NCI-H460 (cell line): ENCODE measurements at regions not wholly inside any gene's neighbourhood (a gene's known extent, or its start where the extent isn't known, plus 50 kb on each side); places are given as distances from the start of the nearest gene placed in this dataset.
"Not testable (repeated sequence)": the region's sequence is repeated elsewhere in the genome, so short reads cannot be mapped to it uniquely, and the experiment has no call there.

ENCODE experiments used
- DNase-seq: peaks from one replicate; pipeline ENCODE4 v3.0.0-alpha.2; 2016; ENCODE audit warnings: low read depth; ENCODE audit errors: extremely low read depth

DNA sequence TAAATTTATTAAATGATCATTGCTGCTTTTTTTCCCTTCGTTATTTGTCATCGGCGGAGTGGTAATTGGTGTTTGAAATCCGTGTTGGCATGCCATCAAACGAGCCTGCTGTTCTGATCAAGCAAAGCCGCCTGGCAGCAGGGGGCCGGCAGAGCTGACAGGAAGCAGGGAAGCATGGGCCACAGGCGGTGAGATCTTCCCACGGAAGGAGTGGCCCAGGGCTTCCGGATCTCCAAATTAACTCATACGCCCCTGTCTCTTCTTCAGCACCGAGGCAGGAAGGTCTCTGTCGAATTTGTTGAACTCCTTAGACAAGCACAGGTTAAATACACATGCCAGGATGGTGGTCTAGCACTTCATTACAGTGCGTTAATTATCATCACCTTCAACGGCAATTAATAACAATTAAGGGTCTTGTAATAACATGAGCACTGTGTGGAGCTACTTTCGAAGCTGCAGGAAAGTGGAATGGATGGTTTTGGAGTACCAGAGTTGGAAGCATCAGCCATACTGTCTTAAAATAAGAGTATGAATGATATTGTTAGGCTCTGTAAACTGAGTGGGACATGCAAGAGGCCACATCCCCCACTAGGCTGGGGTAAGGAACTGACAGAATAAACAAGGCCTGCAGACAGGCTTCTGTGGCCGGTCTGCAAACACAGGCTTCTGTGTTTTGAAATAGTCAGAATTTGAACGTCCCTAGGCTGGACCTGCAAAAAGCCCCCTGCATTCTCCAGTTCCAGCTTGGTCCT lies 199.4 kb upstream of the DAB1 start:
- DNase-seq, result no peak

DNA sequence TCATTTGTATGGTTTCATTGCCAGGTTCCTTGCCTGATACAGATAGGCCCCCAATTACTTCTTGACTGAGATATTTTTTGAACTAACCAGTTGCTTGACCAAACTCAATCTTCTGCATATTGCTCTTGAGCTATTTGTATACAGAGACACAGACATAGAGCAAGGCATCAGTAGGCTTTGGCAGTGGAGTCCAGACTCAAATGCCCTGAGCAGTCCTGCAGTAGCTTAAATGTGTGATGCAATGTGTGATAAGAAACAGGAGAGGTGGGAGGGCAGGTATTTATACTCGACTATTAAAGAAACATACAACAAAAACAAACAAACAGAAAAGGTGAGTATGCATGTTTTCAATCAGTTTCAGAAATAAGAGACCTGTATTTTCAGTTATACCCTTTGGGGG lies 197.9 kb upstream of the DAB1 start:
- DNase-seq, result no peak

DNA sequence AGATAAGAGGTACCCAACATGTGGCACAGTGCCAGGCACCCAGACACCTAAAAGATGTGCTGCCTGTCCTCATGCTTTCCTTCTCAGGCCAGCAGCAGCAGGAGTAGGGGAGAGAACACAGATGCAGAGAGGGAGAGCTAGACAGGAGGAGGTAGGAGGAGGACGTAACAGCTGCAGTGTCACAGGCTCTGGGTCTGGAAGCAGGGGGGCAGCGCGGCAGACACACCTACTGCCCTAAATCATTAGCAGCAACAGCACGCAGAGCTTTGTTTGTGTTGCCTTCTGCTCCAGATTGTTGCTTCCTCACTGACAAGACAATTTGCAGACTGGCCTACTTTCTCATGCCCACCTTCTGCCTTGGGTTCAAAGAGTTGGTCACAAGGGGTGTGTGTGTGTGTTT lies 196.7 kb upstream of the DAB1 start:
- no peak for DNase-seq

DNA sequence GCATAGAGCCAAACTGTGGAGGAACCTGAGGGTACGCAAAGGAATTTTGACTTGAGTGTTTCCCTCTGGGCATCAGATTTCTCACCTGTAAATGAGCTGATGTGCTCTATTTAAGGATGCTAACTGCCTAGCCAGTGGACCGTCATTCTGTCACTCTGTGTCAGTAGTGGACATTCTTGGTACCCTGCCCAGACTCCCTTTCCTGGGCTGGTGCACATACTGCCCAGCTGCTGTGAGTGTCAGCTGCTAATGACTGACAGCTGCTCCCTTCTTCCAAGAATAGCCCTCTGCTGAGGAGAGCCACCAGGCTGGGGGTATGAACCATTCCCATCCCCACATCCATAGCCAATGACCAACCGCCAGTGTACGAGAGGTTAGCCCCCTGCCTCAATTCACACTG lies 193.1 kb upstream of the DAB1 start:
- DNase-seq, result no peak

DNA sequence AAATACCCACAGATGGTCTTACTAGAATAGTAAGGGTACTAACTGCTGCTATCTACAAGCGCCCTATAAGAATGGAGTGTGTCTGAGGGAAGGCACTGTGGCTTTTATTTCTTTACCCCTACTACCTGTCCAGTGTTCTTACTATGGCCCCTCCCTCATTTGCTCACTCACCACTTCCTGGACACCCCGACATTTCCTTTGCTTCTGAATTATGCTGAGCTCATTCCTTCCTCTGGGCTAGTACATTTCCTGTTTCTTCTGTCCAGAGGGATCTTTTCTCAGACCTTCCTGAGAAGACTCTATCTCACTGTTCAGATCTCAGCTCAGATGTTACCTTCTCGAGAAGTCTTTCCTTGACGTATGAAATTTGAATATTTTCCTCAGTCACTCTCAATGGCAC lies 192.1 kb upstream of the DAB1 start:
- no peak for DNase-seq

DNA sequence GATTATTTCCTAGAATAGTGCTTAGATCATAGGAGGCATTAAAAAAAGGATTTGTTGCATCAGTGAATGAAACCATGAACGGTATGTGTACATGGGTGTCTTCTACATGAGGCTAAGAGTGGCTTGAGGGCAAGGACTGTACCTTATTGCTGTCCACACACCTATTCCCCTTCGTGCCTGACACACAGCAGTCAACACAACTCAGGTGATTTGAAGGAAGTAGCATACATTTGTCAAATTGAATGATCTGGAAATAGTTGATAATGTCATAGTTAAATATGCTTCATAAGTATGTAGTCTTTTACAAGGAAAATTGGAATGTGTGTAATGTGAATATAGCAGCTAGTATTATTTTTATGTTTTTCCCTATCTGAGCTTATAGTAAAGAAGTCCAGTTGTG lies 189.0 kb upstream of the DAB1 start:
- DNase-seq, result no peak

DNA sequence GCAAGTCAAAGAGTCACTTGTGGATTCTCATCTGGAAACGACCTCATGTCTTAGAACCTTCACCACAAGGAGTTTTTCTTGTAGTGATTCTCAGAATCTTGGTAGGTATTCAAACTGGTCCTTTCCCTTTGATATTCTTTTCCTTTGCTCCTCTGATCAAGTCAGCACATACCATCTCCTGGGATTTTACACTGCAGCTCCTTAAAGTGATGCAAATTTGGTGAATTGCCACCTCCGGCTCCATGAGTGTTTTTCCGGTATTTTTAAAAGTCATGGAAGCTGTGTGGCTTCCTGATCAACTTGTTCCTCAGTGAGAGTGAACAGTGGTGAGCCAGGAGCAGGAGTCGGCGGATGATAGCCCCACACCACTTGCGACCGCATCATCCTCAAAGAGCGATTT lies 182.1 kb upstream of the DAB1 start:
- DNase-seq, result no peak

DNA sequence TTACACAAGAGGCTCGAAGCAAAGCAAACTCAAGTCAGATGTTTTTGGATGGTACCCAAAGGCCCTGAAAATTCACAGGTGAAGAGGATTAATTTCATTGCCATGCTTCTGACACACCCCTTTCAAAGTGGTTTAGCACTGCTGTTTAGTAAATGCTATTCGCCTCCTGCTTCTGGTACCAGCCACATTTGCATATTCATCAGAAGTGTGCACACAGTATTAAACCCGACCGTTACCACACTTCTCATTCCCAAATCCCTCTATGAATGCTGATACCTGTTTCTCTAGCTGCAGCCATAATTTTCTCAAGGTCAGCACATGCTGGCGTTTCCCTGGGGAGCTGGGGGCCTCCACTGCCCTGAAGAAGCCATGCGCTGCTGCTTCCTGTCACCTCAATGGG lies 179.8 kb upstream of the DAB1 start:
- DNase-seq, result no peak

DNA sequence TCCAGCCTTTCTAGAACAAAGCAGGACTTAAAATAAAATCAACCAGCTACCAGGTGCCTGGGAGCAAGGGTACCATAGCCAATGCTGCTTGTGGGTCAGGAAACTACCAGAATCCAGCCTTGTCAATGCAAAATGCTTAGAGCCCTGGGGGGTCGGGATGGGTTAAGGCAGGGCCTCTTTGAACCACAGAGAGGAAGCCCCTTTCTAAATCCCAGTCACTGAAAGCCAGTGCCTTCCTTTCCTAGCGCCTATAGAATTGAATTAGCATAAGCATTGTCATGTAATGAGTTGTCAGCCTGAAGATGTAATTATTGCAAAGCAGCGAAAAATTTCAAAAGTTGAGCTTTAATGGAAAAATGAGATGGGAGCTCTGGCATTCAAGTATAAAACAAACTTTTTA lies 176.6 kb upstream of the DAB1 start:
- DNase-seq, result no peak

DNA sequence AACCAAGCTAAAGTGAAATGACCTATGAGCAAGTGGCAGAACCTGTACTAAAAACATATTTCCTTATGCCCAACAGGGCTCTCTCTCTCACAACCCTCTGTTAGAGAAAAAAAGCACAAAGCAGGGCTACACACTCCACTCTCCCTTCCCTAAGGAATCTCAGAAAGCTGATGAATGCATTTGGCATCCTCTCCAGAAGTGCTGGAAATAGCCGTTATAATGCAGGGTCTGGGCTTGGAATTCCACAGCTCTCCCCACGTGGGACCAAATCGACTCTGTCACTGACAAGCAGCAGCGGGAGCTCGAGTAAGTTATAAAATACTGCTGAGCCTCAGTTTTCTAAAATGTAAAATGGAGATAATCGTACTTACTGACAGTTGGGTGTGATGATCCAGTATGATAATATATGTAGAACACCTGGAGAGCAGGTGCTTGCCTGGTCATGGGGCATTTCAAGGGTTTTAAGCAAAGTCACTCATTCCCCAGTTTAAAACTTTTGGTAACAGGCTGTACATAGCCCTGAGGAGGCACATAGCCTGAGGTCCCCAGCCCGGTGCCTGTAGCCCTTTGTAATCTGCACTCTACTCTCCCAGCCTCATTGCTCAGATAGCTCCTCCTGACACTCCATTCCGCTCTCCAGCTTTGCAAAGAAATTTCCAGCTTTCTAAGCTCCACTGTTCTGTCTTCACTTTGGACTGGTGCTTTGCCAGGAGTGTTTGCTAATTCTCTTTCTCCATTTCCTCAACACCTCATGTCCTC lies 175.6 kb upstream of the DAB1 start:
- no peak for DNase-seq

DNA sequence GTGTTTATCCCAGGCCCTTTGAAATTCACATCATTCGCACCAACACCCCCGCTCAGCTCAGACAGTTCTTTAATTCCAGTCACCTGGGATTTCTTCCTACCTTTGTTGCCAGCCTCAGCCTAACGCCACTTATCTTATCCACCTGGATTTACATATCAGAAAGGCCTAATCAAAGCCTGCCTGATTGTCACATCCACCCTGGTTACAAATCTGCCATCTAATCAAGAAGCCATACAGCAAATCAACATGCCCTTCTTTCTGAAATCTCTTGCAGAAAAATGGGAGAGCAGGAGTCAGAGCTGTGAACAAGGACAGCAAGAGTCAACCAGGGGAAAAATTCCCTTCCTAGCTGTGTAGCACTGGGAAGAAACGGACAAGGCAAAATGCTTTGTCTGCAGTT lies 173.2 kb upstream of the DAB1 start:
- no peak for DNase-seq

DNA sequence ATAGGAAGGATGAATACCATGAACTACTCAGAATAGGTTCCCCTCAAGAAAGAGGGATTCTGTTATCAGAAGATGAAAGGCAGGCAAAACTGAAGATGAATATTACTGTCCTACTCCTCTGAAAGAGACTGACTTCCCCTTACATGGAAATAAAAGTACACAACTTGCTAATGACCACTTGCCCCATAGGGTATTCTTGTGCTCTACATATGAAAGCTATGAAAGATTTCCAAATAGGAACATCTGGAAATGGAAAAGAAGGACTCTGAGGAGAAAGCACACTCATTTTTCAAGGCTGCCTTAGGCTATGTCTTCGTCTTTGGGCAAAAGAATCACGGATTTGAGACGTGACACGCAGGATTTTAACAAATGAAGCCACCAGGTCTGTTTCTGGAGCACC lies 170.1 kb upstream of the DAB1 start:
- DNase-seq, result no peak

DNA sequence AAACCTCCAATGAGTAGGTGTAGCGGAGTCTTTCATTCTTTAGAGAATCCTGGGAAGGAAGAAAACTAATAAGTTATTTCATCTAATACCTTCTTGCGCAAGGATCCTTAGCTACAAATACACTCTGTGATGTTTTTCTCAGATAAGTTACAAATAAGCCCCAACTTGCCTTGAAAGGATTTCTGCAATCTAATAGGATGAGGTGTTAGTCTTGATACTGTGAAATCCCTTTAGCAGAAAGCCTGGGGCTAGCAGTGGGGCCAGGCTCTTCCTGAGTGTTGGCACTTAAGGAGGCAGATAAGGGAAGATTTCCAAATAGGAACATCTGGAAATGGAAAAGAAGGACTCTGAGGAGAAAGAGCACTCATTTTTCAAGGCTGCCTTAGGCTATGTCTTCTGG lies 168.0 kb upstream of the DAB1 start:
- no peak for DNase-seq

DNA sequence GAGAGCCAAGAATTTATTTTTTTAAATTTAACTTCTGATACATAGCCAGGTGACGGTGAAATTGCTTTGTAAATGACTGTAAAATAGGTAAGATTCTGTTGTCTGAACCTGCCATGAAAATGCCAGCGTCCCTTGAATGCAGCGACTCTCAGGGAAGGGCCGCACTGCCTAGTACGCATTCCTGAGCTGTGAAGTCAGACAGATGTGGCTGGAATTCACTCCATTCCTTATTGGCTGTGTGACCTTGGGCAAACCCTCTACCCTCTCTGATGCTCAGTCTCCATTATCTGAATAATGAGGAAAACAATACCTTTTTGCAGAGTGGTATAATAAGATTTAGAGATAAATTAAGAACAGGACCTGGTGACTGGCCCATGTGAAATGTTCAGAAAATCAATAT lies 167.1 kb upstream of the DAB1 start:
- DNase-seq, result no peak

DNA sequence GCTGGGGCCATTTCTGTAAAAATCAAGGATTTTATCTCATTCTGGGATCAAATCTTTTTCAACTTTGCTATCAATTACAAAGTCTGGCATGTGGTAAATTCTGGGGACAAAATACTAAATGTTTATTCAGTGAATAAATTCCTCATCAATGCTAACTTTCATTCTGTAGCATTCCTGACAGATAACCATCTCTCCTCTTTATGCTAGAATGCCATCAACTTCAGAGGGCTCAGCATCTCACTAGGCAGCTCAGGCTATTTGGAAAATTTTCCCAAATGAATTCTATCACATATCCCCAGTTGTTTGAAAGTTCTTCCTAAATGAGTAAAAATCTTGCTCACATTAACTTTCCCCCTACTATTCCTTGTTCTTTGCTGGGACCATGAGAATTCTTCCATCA lies 163.0 kb upstream of the DAB1 start:
- no peak for DNase-seq

DNA sequence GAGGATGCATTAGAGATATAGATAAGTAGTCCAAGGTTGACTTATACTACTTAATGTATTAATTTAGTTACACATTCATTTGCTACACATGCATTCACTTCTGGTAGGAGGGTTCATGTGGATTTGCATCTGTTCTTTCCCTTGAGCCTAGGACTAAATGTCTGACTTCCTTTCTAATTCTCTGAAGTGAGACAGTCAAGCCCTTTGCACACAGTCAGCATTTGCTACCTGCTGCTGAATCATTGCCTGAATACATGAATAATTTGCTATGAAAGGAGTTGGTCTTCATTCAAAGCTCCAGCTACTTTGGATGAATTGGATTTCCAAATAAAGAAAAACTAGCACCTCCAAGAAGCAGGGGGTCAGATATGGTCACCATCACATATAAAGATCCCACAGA lies 154.8 kb upstream of the DAB1 start:
- no peak for DNase-seq

DNA sequence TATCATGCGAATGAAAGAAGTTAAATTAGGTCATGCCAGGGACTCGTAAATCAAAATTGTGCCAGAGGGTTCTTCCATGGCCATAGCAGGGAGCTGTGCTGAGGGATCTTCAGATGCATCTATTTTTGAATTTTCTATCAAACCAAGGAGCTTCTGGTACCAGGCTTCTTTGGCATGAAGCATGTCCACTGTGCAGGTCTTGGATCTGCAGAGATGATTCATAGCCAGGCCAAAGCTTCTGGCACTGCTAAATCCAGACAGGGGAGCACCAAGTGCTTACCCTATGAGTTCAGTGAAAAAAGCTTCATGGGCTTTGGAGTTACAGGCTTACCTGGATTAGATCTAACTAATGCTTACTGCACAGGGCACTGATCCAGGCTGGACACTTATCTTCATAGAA lies 154.2 kb upstream of the DAB1 start:
- DNase-seq, result no peak

DNA sequence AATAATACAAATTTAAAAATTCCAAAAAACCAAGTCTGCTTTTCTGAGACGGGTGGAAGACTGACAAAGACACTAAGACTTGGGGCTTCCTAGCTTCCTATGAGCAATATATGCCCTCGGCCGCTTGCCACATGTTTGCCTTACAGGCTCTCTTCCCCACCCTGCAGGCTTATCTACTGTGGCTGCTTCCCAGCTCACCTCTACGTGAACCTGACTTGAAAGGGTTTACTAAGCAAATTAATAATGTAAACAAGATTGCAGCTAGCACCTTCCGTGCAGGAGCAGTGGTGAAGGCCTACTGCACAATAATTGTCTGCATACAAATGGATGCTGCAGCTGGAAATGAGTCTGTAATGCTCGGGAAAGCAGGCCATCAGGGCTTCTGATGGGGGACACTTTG lies 152.9 kb upstream of the DAB1 start:
- DNase-seq, result no peak

DNA sequence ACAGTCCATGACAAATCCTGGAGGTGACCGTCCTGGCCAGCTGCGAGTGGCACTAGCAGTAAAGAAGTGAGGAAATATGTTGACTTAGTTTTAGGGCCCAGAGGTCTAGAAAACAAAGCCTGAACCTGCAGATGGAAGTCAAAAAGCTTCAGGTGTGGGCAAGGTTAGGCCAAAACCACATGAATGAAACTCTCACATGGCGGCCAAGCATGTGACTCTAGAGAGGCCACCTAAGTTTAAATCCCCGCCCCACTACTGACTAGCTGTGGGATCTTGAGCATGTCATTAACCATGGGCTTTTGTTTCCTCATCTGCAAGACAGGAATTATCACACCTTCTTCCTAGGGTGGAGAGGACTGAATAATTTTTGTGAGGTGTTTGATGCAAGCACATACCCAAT lies 148.2 kb upstream of the DAB1 start:
- no peak for DNase-seq

DNA sequence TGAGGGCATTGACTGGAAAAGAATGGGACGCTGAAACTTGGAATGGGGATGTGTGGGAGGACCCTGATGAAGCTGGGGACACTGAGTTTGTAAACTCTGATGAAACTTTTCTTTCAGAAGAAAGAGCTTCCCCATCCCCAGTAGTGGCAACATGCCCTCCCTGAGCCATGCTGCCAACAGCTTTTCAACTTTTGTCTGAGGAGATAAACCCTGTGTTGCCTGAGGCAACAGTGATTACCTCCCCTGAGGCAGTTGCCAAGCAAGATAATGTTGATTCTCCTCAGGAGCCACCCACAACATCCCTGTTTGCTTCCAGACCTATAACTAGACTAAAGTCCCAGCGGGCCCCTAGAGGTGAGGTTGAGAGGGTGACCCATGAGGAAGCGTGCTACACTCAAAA lies 134.2 kb upstream of the DAB1 start:
- not testable (repeated sequence) for DNase-seq

DNA sequence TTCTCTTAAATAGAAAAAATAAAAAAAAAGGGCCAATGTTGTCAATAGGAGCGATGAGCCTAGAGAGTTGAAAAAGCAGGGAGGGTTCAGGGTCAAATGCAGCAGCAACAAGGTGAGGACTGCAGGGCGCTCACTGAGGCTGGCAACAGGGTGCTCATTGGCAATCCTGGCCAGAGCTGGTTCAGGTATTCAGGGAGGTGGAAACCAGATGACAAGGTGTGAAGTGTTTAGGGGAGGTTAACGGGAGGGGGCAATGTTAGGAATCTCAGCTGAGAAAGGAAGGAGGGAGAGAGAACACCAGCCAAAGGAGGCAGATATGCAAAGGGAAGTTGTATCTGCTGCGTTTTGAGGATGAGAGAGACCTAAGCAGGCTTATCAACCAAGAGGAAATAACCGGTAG lies 129.8 kb upstream of the DAB1 start:
- DNase-seq, result no peak

DNA sequence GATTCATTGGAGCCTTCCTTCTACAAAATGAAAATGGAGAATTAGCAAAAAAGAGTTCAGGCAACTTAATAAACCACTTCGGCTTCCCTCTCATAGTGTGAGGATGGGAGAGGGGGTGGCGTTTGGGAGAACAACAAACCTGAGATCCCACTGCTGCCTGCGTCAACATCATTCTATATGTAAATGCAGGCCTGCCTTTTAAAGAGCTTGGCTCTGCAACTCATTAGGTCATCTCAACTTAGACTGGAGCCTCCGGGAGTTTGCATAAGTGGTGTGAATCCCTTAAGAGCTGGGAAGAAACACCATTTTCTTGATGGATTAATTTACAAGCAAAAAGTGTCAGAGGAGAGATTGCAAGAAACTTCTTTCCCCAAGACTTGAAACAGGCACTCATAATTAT lies 127.6 kb upstream of the DAB1 start:
- DNase-seq, result no peak

DNA sequence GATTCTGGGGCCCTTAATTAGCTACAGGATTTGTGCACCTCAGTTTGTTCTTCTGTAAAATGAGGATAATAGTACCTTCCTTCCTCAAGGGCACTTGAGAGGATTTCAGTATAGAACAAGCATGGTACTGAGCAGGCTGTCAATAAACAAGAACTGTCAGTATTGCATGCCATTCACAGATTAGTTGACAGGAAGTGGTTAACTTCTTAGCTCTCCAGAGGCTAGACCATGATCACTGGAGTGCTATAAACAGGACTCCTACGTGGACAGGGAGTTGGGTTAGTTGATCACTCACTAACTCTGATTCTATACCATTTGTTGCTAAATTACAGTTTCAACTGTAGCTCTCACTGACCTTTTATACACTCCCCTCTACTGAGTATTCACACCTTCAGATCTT lies 126.2 kb upstream of the DAB1 start:
- DNase-seq, result no peak
